ENCODE measurements at regions not wholly inside any gene's neighbourhood (a gene's known extent, or its start where the extent isn't known, plus 50 kb on each side); places are given as distances from the start of the nearest gene placed in this dataset.
"Not testable (repeated sequence)": the region's sequence is repeated elsewhere in the genome, so short reads cannot be mapped to it uniquely, and the experiment has no call there.

DNA sequence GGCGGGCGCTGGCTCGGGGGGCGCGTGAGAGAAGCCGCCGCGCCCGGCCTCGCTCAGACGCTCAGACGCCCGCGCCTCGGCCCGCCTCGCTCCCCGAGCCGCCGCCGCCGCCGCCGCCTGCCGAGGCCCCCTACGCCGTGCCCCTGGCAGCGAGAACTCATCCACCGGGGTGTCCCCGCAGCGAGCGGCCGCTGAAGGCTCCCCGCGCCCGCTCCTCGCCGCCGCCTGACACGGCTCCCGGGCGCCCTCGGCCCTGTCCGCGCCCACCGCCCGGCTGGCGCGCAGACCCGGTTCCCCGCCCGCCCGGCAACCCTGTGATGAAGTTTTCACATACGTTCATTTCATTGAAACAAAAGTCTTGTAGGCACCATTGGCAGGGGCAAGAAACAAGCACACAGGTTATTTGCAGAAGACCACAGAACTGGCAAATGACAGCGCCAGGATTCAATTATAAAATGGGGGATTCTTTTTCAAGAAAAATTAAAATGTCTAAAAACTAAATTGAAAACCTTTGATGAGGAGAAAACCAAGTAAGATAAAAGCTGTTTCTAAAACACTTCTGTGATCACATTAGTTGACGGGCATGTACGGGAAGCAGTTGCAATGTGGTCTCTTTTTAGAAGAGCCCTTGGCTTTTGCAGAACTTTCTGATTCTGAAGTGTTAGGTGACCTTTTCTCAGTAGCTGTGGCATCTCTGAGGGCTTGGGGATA is 50.5 kb upstream of the TUBA3D start:
- CTCF ChIA-PET, result interaction anchor here (1.5 kb wide), 1 partner anchor 247 kb away, joined by 4 read pairs; no protein-coding TSS in a partner anchor
- intact Hi-C loops (cut with micrococcal nuclease), result no loop called here

GRCh38 chr2:131424605-131425114 is 51.3 kb upstream of the TUBA3D start:
- CTCF ChIA-PET; H3K9me3 Mint-ChIP-seq; H3K4me1 Mint-ChIP-seq (ENCODE audit: low read depth); intact Hi-C loops (cut with micrococcal nuclease); H3K36me3 Mint-ChIP-seq (ENCODE audit: low read depth); H3K27ac Mint-ChIP-seq; DNase-seq: not testable (repeated sequence)
- peaks cover 55% of the 10 kb centered on the region for H3K27me3 Mint-ChIP-seq
- H3K4me3 Mint-ChIP-seq, result peak overlapping the region; percentile 7
- POLR2A ChIA-PET, result interaction anchor here (1.0 kb wide), 1 partner anchor 68 kb away, joined by 3 read pairs; no protein-coding TSS in a partner anchor
- peak; percentile 20 for ATAC-seq

More for the DNA sequence above, 50.5 kb upstream of the TUBA3D start:
- Mint-ChIP-seq H3K9me3 (no peaks in the 10 kb centered on the region), H3K4me1 (ENCODE audit: low read depth) (peaks cover 10% of the 10 kb centered on the region), H3K27ac (no peak overlapping the region), H3K4me3 (peak overlapping the region; percentile 2), H3K27me3 (peaks cover 57% of the 10 kb centered on the region), H3K36me3 (ENCODE audit: low read depth) (no peaks in the 10 kb centered on the region)
- TF ChIP-seq, protein P1, sequence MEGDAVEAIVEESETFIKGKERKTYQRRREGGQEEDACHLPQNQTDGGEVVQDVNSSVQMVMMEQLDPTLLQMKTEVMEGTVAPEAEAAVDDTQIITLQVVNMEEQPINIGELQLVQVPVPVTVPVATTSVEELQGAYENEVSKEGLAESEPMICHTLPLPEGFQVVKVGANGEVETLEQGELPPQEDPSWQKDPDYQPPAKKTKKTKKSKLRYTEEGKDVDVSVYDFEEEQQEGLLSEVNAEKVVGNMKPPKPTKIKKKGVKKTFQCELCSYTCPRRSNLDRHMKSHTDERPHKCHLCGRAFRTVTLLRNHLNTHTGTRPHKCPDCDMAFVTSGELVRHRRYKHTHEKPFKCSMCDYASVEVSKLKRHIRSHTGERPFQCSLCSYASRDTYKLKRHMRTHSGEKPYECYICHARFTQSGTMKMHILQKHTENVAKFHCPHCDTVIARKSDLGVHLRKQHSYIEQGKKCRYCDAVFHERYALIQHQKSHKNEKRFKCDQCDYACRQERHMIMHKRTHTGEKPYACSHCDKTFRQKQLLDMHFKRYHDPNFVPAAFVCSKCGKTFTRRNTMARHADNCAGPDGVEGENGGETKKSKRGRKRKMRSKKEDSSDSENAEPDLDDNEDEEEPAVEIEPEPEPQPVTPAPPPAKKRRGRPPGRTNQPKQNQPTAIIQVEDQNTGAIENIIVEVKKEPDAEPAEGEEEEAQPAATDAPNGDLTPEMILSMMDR (IDR thresholded peaks at IDR 0.05), result no peak
- POLR2A ChIA-PET, result no interaction called here
- DNase-seq, result no peak
- ATAC-seq, result peak; percentile 24

DNA sequence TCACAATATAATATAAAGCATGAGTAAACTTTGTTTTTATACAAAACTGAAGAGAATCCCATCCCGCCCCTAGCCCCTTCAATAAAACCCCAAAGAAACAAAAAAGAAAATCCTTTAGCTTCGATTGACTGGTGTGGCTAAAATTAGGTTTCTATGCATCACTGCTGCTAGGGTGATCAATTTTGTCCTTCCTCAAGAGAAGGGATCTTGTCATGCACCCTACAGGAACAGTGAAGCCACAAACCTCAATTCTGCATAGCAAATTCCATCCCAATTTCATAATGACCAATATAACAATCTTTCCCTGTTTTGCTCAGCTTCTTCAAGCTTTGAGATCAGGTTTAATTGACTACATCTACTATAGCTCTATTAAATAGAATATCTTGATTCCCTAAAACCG is 55.2 kb upstream of the TUBA3D start:
- CTCF ChIA-PET, result interaction anchor here (2.6 kb wide), 1 partner anchor 7 kb away, joined by 10 read pairs; no protein-coding TSS in a partner anchor
- H3K27ac Mint-ChIP-seq, result not testable (repeated sequence)

DNA sequence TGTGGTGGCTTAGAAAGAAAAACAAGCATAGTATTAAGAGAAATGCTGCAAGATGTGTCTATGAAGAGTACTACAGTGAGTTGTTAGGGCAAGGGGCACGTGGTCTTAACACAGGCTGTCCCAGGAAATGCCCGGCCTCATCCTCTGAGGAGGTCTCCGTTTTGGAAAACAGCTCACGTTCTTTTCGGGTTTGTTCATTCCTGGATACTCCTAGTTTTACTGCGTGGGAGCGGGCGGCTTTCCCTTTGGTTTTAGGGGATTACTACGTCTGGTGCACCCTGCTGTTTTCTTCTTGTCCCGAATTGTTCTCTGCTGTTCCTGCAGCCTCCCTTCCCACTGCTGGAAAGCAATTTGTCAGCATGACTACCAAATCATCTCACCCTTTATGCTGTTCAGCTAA is 55.5 kb upstream of the RAB6D start:
- ChIA-PET CTCF (interaction anchor here (0.5 kb wide), 1 partner anchor 223 kb away, joined by 3 read pairs; no protein-coding TSS in a partner anchor), POLR2A (no interaction called here)
- Mint-ChIP-seq H3K9me3 (no peaks in the 10 kb centered on the region), H3K4me3 (no peak overlapping the region), H3K36me3 (ENCODE audit: low read depth) (no peaks in the 10 kb centered on the region), H3K27me3 (peaks cover 33% of the 10 kb centered on the region), H3K4me1 (ENCODE audit: low read depth) (no peaks in the 10 kb centered on the region), H3K27ac (no peak overlapping the region)
- DNase-seq, result no peak
- TF ChIP-seq, protein P1 (IDR thresholded peaks at IDR 0.05), result no peak
- ATAC-seq, result no peak
- intact Hi-C loops (cut with micrococcal nuclease), result no loop called here

More for the DNA sequence above, 55.2 kb upstream of the TUBA3D start:
- intact Hi-C loops (cut with micrococcal nuclease); DNase-seq; ATAC-seq; H3K9me3 Mint-ChIP-seq; H3K36me3 Mint-ChIP-seq (ENCODE audit: low read depth); POLR2A ChIA-PET; H3K4me3 Mint-ChIP-seq; H3K4me1 Mint-ChIP-seq (ENCODE audit: low read depth): not testable (repeated sequence)
- peaks cover 36% of the 10 kb centered on the region for H3K27me3 Mint-ChIP-seq

DNA sequence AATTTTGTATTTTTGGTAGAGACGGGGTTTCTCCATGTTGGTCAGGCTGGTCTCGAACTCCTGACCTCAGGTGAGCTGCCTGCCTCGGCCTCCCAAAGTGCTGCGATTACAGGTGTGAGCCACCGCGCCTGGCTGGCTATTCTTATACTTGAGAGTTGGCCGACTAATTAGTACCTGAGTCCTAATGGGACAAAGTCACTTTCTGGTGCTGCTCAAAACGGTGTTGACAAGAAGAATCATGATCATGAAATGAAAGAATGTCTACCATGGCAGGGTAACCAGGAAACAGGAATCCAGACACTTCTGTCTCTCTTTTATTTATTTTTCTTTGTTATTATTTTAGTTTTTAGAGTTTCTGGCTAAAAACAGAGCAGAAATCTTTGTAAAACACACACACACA is 54.7 kb upstream of the RAB6D start:
- Mint-ChIP-seq H3K9me3 (no peaks in the 10 kb centered on the region), H3K36me3 (ENCODE audit: low read depth) (no peaks in the 10 kb centered on the region), H3K4me1 (ENCODE audit: low read depth) (no peaks in the 10 kb centered on the region), H3K4me3 (no peak overlapping the region), H3K27ac (no peak overlapping the region), H3K27me3 (peaks cover 25% of the 10 kb centered on the region)
- intact Hi-C loops (cut with micrococcal nuclease), result no loop called here
- ATAC-seq (no peak), DNase-seq (no peak)
- ChIA-PET POLR2A (no interaction called here), CTCF (interaction anchor here (1.4 kb wide), 1 partner anchor 254 kb away, joined by 3 read pairs; no protein-coding TSS in a partner anchor)
- TF ChIP-seq, protein P1 (IDR thresholded peaks at IDR 0.05), result no peak

DNA sequence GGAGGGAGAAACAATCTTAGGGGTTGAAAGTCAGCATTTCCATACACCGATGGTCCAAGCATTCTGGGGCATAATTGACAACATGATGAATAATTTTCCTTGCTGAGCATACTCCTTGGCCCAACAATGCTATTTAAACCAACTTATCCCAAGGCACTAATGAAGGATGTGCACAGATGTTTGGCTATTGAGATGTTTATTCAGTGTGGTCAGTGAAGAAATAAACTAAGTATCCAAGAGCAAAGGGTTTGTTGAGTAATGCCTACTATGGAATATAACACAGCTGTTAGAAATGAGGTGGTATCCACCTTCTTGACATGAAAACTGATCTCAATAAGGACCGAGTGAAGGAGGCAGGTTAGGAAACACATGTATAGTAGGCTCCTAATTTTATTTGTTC is 53.9 kb upstream of the RAB6D start:
- no peak overlapping the region for H3K4me3 Mint-ChIP-seq
- ChIA-PET POLR2A (no interaction called here), CTCF (interaction anchor here (1.4 kb wide), 1 partner anchor 255 kb away, joined by 3 read pairs; no protein-coding TSS in a partner anchor)
- intact Hi-C loops (cut with micrococcal nuclease), result no loop called here
- no peak for ATAC-seq
- H3K27me3 Mint-ChIP-seq, result peaks cover 23% of the 10 kb centered on the region
- no peaks in the 10 kb centered on the region for H3K9me3 Mint-ChIP-seq
- DNase-seq, result no peak
- H3K36me3 Mint-ChIP-seq (ENCODE audit: low read depth), result no peaks in the 10 kb centered on the region
- no peak overlapping the region for H3K27ac Mint-ChIP-seq
- TF ChIP-seq, protein P1 (IDR thresholded peaks at IDR 0.05), result no peak
- peaks cover 4% of the 10 kb centered on the region for H3K4me1 Mint-ChIP-seq (ENCODE audit: low read depth)
